Activated CD4-positive, CD25-positive, alpha-beta regulatory T cell treated with anti-CD3 and anti-CD28 coated beads, Interleukin-2, amount 50 U/mL, for 16 hours (primary cell): ENCODE measurements at regions not wholly inside any gene's neighbourhood (a gene's known extent, or its start where the extent isn't known, plus 50 kb on each side); places are given as distances from the start of the nearest gene placed in this dataset.

Source experiments
- DNase-seq: peaks from one replicate; pipeline ENCODE4 v3.0.0-alpha.2; 2020; ENCODE audit warnings: low read depth, low spot score

DNA sequence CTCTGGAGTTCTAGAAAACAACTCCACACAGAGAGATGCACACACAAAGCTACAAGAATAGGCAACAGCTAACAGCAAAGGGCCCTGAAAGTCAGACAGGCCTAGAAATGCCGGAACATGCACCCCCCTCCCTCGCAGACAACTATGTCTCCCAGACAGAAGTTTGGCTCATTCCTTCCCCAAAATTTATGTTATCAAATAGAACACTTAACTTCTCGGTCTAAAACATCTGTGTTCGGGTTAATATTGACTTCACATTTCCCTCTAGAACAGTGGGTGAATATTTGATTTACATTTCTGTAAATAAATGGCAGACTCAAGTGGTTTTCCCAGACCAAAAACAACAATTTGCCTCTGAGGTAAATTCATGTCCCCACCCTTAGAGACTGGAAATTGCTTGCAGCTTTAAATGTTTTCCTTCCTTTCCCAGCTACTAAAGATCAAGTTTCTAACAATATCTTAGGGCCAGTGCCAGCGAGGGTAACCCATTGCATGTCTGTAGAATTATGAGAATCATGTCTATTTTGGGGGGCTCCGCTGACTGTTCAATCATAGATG, 92.5 kb upstream of the INHBA start:
- DNase-seq, result no peak

DNA sequence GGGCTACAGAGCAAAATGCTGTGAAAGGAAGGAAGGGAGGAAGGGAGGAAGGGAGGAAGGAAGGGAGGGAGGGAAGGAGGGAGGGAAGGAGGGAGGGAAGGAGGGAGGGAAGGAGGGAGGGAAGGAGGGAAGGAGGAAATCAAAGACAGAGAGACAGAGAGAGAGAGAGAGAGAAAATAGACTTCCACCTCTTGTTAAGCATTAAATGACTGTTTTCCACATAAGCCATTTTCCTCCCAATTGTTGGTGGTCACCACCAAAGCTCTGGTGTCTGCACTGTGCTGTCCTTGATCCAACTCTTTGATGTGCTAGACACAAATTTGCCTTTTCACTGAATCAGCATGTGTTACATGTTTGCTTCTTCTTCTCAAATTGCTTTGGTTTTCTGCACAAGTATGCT, 90.7 kb upstream of the INHBA start:
- DNase-seq, result no peak

DNA sequence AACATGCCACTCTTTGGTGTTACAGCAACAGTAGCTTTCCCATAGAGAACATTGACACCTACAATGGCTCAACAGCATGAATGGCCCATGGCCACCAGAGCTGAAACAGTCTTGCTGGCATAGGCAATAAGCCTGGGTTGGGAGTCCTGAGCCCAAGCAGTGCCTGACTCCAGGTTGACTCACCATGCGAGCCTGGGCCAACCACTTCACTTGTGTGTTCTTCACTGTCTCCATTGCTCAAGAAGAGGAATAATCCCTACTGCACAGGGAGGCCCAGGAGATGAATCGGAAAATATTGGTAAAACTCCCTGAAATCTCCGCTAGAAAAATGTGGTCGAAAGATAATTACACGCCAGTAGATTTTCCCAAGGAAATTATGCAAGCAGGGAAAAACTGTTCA, 89.2 kb upstream of the INHBA start:
- DNase-seq, result no peak

DNA sequence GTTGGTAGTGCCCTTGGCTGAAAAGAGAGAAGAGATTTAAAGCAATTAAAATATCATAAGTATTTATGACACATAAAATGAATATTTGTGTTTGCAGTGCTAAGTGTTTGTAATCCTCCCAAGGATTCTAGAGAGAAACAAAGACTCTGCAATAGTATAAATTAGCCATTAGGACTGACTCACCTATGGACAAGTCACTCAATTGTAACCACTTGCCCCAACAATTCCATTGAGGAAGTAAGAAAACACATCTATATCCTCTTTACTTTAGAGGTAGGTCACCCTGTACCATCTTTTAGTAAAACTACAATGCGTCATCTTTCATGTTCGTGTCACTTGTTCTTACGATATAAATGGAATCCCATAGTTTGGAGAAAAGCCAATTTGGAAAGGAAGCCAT, 85.7 kb upstream of the INHBA start:
- DNase-seq, result no peak

DNA sequence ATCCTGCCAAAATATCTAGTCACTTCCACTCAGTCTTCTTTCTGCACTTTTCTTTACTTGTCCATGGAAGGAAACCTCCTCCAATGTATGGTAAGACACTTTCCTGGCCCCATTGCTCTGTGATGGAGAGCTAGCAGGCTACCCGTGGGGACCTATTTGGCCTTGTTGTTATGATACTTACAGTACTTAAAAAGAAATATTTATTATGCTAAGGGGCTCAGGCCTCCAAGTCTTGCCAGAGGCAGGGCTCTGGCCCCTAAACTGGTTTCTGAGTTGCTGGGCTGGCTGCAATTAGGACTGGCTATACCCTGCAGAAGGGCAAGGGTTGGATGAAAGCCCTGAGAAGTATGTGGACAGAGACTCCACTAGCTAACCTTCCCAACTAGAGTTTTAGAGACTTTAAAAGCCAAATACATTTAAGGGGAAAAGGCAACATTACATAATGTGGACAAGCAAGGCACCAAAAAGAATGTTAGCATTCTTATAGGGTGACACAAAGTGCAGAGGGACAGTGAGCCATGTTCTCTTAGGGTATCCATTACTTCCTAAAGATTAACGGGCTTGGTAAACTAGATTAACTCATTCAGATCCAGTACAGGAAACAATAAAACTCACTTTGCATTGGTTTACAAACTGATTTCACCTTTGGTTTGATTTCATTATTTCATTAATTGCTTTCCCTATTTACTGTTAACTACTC, 84.9 kb upstream of the INHBA start:
- DNase-seq, result no peak

DNA sequence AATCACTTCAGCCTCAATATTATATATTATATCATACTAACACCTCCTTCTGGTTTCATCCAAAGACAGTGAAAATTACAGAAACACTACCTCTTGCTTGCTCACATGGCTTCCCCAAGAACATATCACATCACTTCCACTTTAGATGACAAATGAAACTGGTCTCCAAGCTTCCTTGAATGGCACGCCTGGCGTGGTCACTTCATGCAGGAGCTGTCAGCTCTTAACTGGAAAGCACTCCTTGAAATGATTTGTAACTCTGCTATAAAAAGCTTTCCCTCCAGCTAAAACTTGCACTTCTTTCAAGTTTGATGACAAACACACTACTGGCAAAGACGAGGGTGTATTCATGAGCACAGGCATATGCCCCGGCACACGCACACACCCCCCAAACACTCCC, 84.1 kb upstream of the INHBA start:
- DNase-seq, result no peak

DNA sequence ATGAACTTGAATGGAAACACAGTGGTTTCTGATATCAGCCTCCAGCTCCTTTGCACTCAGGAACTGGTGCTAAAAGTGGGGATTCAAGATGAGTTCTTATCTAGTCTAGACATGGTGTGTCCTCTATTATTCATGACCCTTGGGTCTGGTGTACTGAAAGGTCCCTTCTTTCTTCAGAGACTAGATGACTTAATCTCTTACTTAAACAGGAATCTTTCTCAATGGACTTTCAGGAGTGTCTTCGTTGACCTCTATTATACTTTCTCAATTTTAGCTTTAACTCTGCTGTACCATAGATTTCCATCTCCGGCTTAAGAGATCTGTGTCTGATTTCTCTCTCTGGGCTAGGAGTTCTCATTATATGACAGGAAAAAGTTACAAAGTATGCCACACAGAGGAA, 83.5 kb upstream of the INHBA start:
- DNase-seq, result no peak

DNA sequence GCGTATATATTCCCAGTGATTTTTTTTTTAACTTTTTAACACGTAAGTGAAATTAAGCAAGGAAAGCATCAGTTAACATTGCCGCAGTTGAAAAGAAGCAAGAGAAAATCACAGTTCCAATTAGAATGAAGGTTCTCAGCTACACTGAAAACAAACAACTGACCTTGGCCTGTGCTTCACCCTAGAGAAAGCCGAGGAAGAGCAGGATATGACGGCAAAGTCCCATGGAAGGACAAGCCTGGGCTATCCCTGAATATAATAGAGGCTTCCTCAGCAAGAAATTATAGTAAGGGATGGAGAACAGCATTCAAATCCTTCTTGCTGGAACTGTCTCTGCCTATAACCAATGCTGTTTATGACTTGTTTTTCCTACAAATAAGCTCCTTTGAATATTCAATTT, 83.0 kb upstream of the INHBA start:
- DNase-seq, result no peak

DNA sequence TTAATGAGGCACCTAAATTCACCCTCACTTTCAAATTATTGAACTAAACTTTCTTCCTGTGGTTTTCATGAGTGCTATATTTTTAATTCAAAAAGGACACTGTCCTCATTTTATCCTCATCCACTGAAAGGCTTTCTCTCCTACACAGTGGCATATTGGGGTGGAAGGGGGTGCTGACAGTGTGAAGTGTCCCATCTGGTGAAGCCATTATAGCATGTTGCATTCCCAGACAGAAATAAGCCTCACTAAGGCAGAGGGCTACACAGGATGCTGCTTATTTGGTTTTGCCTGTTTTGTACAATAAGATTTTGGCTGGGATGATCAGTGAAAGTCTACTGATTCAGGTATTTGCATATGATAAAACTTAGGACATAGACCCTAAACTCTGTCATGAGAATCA, 82.4 kb upstream of the INHBA start:
- DNase-seq, result no peak

DNA sequence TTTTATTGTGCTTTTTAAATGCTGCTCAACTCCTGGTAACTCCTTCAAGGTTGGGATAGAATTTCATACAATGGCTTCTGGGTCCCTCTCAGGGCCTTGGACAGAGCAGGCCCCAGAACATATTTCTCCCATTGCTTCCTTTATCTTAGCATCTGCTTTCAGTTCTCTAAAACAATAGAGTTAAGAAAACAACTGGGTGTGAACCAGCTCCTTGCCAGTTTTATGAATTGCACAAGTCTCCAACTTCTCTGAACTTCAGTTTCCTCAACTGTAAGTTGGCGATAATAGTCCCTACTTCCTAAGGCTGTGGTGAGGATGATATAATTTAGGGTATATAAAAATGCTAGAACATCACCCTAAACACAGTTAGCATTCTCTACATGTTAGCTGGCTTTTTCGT, 77.0 kb upstream of the INHBA start:
- DNase-seq, result no peak

DNA sequence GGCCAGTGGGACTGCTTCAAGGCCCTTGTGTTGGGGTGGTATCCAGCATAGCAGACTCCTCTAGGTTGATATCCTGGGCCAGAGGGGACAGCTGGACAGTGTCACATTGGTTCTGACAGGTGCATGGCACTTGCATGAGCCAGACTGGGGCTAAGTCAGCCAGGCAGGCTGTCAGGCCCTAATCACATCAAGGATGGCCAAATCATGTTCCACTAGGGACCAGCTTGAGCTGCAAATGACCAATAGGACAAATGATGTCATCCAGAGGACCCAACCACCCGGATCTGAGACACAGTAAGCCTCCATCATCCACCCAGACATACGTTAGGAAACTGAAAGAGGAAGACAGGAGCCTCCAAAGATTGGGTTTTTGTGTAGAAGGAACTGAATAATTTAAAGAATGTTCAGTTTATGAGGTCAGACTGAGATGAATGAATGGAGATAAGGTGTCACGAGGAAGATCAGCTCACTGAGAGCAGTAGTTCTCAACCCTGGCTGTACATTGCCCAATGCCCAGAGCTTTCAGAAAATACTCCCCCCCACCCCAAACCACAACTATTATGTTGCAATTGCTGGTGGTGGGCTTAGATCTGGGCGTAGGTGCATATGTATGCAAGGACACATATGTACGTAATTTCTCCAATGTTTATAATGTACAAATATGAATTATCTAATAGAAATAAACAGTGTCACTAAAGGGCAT, 75.2 kb upstream of the INHBA start:
- no peak for DNase-seq

DNA sequence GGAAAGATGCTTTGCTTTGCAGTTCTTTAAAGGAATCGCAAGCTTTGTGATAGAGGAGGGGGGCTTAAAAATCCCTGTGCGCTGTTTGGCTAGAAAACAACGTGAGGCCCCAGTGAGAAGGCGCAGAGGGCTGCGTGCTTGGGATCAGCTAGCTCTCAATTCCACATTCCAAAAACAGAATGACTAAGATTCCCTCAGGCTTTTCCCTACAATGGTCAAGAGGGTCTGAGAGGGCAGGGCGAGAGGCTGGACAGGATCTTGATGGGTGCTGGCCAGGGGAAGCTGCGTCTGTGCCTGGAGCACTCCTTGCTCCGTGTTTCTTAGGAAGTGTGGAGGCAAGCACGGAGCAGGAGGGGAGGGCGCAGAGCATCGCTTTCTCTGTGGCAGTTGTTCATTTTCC, 72.1 kb upstream of the INHBA start:
- DNase-seq, result no peak

DNA sequence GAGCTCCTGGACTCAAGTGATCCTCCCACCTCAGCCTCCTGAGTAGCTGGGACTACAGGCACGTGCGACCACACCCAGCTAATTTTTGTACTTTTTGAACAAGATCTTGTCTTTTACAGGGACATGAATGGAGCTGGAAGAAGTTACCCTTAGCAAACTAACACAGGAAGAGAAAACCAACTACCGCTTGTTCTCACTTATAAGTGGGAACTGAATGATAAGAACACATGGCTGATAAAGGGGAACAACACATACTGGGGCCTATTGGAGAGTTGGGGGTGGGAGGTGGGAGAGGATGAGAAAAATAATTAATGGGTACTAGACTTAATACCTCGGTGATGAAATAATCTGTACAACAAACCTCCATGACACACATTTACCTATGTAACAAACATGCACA, 70.9 kb upstream of the INHBA start:
- DNase-seq, result no peak

DNA sequence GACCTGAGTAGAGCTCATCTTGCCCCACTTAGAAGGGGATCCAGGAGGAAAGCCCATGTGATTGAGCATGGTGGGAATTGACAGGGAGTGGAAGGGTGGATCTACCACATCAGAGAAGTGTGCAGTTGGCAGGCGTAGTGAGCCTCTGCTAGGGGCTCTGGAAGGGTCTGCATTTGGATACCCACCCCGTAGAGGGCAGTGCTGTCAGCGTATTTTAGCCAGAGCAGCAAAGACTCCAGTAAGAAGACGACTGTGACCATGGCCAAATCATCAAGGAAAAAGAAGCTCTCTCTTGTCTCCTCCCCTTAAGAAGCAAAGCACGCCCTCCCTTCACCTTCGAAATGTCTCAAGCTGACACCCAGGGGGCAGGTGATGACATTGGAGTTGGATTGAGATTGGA, 68.8 kb upstream of the INHBA start:
- DNase-seq, result no peak

DNA sequence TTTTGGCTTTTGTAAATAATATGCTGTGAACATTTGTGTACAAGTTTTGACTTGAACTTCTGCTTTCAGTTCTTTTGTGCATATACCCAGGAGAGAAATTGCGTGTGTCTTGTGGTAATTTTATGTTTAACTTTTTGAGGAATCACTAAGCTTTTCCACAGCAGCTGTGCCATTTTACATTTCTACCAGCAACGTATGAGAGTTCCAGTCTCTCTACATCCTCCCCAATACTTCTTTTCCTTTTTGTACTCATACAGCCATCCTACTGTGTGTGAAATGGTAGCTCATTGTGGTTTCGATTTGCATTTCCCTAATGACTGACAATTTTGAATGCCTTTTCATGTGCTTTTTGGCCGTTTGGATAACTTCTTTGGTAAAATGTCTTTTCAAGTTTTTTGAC, 66.3 kb upstream of the INHBA start:
- no peak for DNase-seq

DNA sequence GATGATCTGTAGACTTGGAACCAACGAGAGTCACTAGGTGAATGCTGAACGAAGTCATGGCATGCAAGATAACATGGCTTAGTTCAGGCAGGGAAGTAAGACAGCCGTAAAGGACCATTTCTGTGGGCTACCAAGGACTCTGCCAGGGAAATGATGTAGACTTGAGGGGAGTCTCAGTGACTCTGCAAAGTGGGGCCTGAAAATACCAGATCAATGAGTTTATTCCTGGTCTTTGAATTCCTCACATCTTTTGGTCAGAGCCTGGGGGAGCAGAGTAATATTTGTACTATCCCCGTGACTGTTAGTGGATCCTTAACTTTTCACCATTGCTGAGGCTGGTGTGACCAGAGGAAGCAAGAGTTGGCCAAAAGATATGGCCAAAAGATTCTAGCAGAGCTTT, 60.7 kb upstream of the INHBA start:
- no peak for DNase-seq

DNA sequence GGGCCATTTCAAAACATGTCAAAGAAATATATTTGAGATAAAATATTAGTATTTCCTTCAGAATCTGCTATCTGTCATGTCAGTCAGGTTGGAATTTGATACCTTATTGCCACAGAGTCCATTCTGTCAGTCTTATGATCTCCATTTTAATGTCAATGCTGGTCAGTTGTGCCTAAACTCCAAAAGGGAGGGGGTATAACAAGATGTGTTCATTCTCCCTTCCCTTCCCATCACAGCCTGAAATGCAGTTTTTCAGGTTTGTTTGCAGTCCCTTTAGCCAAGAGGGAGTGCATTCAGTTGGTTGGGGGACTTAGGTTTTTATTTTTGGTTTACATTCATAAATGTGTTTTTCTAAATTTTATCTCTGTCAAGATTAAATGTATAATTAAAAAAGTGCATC, 59.8 kb upstream of the INHBA start:
- DNase-seq, result no peak

DNA sequence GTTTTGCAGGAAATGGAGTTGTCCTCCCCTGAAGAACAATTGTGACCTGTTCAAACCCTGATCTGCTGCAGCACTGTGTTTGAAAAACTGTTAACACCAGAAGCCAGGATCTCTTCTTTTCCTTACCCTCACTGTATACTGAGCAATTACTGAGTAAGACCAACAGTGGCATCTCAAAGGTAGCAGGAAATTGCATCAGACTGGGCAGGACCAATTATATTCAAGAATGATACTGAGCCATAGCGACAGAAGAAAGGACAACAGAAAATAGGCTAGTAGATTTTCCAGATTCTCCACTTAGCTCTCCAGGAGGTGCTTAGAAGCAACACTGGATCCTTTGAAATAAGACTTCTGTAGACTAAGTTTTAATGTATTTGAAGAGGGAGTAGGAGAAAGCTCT, 57.4 kb upstream of the INHBA start:
- DNase-seq, result no peak

DNA sequence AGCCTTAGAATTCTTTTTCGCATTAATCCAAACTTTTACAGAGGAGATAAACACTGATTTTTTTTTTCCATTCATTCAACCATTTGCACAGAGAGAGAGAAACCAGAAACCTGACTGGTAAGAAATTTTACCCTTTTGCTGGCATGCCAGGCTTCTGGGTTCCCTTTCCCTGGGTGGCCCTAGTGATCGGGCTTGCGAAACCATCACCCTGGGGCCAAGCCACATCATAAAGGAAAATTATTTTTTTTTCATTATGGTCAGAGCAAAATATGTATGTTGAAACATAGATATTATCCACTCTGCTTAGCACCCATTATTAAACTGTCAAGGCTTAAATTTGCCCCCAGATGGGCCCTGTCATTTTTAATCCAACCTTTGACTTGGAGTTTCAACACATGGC, 55.4 kb upstream of the INHBA start:
- DNase-seq, result no peak

DNA sequence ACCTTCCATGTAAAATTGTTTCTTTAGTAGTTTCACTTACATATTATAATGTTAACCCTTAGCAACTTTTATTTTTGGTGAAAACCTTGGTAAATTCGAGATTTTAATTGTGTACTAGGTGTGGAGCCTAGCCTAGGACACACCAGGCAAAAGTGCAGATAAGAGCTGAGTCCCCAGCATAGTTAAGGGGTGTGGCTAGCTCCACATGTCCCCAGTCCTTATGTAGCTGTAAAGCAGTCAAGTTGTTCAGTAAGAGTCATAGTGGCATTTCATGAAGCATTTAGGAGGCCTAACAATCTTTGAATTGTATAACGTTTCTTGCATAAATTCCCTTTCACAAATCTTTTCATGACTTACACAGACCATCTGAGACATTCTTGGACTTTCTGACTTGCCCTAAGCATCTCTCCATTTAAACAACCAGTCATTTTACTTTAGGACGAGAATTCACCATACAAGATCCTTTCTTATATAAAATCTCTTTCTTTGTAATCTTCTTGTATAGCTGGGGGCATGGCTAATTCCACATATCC, 53.8 kb upstream of the INHBA start:
- DNase-seq, result no peak

DNA sequence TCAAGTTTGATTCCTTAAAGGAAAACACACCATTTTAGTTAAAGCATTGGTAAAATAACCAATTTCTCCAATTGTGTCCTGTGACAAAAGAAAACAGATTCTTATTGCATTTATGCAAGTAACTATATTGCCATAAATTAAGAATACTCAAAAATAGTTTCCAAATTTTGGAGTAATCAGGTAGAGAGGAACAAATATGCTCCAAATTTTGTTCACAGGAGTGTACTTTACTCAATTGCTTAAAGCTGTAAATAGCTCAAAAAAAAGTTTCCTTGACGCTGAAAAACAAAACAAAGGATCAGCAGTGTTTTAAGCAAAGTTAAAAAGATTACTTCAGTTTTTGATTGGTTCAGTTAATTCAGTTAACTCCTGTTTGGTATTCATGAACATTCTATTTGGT, 52.2 kb upstream of the INHBA start:
- no peak for DNase-seq

DNA sequence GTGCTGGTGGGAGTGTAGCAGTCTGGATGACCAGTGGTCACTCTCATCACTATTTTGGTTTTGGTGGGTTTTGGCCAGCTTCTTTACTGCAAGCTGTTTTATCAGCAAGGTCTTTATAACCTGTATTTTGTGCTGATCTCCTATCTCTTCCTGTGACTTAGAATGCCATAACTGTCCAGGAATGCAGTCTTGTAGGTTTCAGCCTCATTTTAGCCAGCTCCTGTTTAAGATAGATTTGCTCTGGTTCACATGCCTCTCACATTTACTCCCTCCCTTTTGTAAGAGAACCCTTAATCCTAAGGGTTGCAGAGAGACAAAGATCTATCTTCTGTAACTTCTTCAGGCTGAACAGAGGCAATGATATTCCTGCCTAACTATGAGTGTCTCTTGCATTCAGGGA, 51.2 kb upstream of the INHBA start:
- DNase-seq, result no peak
